ENCODE measurements at regions not wholly inside any gene's neighbourhood (a gene's known extent, or its start where the extent isn't known, plus 50 kb on each side); places are given as distances from the start of the nearest gene placed in this dataset.

DNA sequence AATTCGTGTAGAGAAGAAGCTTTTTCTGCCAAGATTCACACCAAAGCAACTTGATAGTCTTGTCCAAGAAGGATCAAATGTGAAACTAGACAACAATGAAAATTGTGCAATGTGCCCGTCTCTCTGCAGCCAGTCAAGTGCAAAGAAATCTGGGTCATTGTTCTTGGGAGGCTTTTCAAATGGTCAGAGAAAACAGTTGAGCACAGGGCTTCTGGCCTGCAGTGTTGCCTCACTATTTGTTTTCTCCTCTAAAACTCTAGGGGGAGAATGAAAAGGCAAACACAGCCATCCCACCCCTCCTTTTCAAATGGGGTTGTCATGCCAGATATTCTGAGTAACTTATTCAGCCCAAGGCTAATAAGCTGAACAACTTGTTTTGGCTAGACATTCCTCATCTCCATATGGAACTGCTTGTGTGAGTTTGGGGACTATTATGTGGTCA is 417.6 kb upstream of the CDIN1 start:
- Histone ChIP-seq H4K20me1 (replicated peaks; ENCODE audit: control insufficient read depth, insufficient read depth, low read length) (no peaks in the 10 kb centered on the region), H3K36me3 (ENCODE audit: control insufficient read depth, insufficient read depth, low read length) (no peaks in the 10 kb centered on the region), H3K9me1 (ENCODE audit: control insufficient read depth, insufficient read depth, low read length) (no peaks in the 10 kb centered on the region), H3K4me3 (no peak overlapping the region), H3K4me1 (replicated peaks in 1 of 2; ENCODE audit: control insufficient read depth in 2 of 2, insufficient read depth in 2 of 2, low read length in 2 of 2) (no peaks in the 10 kb centered on the region), H3K27me3 (ENCODE audit: control insufficient read depth in 2 of 2, insufficient read depth in 2 of 2, low read length in 2 of 2) (no peaks in the 10 kb centered on the region), H3K27ac (ENCODE audit: extremely low read depth, low read depth, low read length) (no peak overlapping the region), H3K4me2 (ENCODE audit: insufficient read depth, low read length) (no peak overlapping the region), H2AFZ (ENCODE audit: low read depth, low read length) (no peak overlapping the region), H3K79me2 (ENCODE audit: control insufficient read depth, insufficient read depth, low read length) (no peaks in the 10 kb centered on the region), H3K9ac (ENCODE audit: insufficient read depth in 1 of 2, low read depth in 2 of 2, low read length in 2 of 2) (no peak overlapping the region), H3K9me3 (replicated peaks; ENCODE audit: control insufficient read depth, insufficient read depth, low read depth, low read length) (no peaks in the 10 kb centered on the region)
- intact Hi-C loops (cut with micrococcal nuclease) = no loop called here
- in situ Hi-C loops (cut with MboI) = no loop called here
- ATAC-seq (no peak), DNase-seq (ENCODE audit: extremely low read depth in 1 of 4, low spot score in 3 of 4) (no peak), FAIRE-seq (no peak)
- CTCF ChIA-PET (ENCODE audit: low intra/inter-chr PET ratio) = no interaction called here
- TF ChIP-seq RBM14 (IDR thresholded peaks at IDR 0.05; ENCODE audit: borderline replicate concordance, insufficient read depth, low read depth, low read length) = no peak
- TF ChIP-seq ZNF644 (tag; IDR thresholded peaks at IDR 0.05; ENCODE audit: low read depth) = no peak
- TF ChIP-seq ZNF175 (CRISPR knock-in tag; IDR thresholded peaks at IDR 0.05; ENCODE audit: low read depth) = no peak
- TF ChIP-seq, protein P1, sequence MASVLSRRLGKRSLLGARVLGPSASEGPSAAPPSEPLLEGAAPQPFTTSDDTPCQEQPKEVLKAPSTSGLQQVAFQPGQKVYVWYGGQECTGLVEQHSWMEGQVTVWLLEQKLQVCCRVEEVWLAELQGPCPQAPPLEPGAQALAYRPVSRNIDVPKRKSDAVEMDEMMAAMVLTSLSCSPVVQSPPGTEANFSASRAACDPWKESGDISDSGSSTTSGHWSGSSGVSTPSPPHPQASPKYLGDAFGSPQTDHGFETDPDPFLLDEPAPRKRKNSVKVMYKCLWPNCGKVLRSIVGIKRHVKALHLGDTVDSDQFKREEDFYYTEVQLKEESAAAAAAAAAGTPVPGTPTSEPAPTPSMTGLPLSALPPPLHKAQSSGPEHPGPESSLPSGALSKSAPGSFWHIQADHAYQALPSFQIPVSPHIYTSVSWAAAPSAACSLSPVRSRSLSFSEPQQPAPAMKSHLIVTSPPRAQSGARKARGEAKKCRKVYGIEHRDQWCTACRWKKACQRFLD (CRISPR knock-in tag; IDR thresholded peaks at IDR 0.05) = no peak
- TF ChIP-seq PRPF4 (IDR thresholded peaks at IDR 0.05; ENCODE audit: insufficient read depth, low read depth, low read length, poor library complexity, severe bottlenecking) = no peak
- no peak for TF ChIP-seq ZNF174 (CRISPR knock-in tag; IDR thresholded peaks at IDR 0.05)
- no peak for TF ChIP-seq NFE2 (IDR thresholded peaks at IDR 0.05; ENCODE audit: low read depth)
- TF ChIP-seq, protein P2, sequence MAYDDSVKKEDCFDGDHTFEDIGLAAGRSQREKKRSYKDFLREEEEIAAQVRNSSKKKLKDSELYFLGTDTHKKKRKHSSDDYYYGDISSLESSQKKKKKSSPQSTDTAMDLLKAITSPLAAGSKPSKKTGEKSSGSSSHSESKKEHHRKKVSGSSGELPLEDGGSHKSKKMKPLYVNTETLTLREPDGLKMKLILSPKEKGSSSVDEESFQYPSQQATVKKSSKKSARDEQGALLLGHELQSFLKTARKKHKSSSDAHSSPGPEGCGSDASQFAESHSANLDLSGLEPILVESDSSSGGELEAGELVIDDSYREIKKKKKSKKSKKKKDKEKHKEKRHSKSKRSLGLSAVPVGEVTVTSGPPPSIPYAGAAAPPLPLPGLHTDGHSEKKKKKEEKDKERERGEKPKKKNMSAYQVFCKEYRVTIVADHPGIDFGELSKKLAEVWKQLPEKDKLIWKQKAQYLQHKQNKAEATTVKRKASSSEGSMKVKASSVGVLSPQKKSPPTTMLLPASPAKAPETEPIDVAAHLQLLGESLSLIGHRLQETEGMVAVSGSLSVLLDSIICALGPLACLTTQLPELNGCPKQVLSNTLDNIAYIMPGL (CRISPR knock-in tag; IDR thresholded peaks at IDR 0.05) = no peak
- TF ChIP-seq NR1H2 (CRISPR knock-in tag; IDR thresholded peaks at IDR 0.05) = no peak
- TF ChIP-seq MYNN (IDR thresholded peaks at IDR 0.05) = no peak
- no peak for TF ChIP-seq MYNN (CRISPR knock-in tag; IDR thresholded peaks at IDR 0.05)
- TF ChIP-seq, protein P3, sequence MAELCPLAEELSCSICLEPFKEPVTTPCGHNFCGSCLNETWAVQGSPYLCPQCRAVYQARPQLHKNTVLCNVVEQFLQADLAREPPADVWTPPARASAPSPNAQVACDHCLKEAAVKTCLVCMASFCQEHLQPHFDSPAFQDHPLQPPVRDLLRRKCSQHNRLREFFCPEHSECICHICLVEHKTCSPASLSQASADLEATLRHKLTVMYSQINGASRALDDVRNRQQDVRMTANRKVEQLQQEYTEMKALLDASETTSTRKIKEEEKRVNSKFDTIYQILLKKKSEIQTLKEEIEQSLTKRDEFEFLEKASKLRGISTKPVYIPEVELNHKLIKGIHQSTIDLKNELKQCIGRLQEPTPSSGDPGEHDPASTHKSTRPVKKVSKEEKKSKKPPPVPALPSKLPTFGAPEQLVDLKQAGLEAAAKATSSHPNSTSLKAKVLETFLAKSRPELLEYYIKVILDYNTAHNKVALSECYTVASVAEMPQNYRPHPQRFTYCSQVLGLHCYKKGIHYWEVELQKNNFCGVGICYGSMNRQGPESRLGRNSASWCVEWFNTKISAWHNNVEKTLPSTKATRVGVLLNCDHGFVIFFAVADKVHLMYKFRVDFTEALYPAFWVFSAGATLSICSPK (IDR thresholded peaks at IDR 0.05; ENCODE audit: borderline replicate concordance) = no peak
- no peak for TF ChIP-seq NFYB (IDR thresholded peaks at IDR 0.05; ENCODE audit: extremely low read depth, insufficient read length)
- TF ChIP-seq JUND (IDR thresholded peaks at IDR 0.05; ENCODE audit: borderline replicate concordance, low read depth, low read length) = no peak
- no peak for TF ChIP-seq JUND (tag; IDR thresholded peaks at IDR 0.05; ENCODE audit: borderline replicate concordance, low read depth, low read length)
- no TSS peak for BruUV-seq (replicated peaks)
- POLR2A ChIA-PET = no interaction called here
- WGBS (ENCODE audit: insufficient coverage, low coverage, missing lambda C conversion rate) = 0% methylated on average over 2 of the region's 2 CpGs
